Activated CD8-positive, alpha-beta memory T cell treated with anti-CD3 and anti-CD28 coated beads, Interleukin-2, amount 50 U/mL, for 24 hours (primary cell): ENCODE measurements at regions not wholly inside any gene's neighbourhood (a gene's known extent, or its start where the extent isn't known, plus 50 kb on each side); places are given as distances from the start of the nearest gene placed in this dataset.
"Not testable (repeated sequence)": the region's sequence is repeated elsewhere in the genome, so short reads cannot be mapped to it uniquely, and the experiment has no call there.

Source experiments
- DNase-seq: peaks from one replicate; pipeline ENCODE4 v3.0.0-alpha.2; 2020; ENCODE audit errors: extremely low read depth

DNA sequence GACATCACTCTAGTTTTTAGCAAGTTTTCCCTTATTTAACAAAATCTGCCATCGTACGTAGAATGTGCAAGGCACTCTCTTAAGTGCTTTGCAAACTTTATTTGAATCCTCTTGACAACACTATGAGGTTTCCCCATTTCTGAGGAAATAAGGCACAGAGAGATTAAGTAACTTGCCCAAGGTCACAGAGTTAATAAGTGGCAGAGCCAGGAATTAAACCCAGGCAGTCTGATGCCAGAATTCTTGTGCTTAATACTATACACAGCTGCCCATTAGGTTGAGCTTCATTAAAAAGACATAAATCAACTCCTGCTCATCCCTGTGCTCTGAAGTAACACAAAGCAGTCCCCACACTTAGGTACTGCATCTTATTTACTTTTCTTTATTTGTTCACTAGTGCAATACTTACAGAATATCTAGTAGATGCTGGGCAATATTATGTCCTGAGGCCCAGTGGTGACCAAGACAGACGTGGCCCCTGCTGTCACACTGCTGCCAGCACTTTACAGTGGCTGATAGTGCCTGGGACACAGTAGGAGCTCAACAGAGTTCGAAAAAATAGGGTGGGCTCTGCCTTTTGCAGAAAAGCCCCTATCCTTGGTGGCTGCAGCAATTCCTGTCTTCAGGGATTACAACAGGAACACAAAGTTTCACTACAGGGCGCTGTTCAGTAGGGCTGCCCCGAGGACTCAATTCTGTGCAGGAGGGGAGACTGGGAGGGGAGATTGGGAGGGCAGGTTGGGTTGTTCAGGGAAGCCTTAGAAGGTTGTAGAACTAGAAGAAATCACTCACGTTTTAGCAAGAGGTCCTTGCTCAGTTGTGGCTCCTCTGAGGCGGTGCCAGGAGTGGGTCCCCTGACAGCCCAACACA is 138.3 kb upstream of the TPM1 start:
- DNase-seq: no peak

DNA sequence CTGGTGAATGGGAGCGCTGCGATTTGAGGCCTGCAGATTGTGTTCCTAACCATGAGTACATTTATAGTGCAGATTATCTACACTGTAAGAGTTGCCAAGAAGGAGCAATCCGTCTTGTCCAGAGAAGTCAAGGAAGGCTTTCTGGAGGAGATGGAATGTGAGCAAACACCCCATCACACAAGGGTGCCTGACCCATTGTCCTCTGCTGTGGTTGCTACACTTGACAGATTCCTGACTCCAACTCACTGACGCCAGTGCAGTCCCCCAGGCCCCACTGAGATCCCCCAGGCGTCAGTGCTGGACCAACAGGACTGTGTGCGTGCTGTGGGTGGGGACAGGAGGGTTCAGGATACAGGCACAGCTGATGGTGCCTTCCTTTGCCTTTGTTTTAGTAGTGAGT is 135.9 kb upstream of the TPM1 start:
- DNase-seq: no peak

DNA sequence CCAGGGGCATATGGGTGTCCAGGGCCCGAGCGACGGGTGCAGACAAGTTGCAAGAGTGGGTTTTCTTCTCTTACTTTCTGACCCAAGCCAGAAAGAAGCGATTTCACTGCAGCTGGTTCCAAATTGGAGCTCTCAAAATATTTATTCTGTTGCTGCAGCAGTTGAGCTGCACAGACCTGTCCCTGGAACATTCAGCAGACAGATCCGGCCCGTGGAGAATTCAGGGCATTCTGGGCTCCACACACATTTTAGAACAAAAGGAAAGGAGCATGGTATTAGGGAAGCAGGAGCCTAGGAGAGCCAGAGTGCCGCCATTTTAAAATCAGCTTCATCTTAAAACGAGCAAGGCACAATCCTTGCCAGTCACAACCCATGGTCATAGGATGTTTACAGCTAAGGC is 135.3 kb upstream of the TPM1 start:
- DNase-seq: no peak

GRCh38 chr15:62908341-62908740 is 134.2 kb upstream of the TPM1 start:
- DNase-seq: not testable (repeated sequence)

GRCh38 chr15:62909257-62909656 is 133.3 kb upstream of the TPM1 start:
- DNase-seq: no peak

GRCh38 chr15:62912282-62912681 is 130.3 kb upstream of the TPM1 start:
- DNase-seq: no peak

DNA sequence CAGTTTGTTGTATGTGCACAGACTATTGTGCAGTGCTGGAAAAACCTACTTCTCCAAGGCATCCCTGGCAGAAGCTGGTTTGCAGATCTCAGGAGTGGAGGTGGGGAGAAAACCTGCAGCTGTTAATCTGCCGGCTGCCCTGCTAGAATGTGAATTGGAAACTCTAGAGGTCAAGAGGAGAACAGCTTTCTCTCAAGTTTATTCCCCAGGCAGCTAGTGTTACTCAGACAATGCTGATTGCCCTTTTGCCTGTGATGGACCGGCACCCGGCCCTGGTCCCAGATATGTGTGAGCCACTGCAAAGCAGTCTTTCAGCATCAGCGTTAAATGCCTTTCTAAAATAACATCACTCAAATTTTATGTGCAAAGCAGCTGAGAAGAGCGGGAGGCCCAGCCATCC is 129.7 kb upstream of the TPM1 start:
- DNase-seq: no peak

DNA sequence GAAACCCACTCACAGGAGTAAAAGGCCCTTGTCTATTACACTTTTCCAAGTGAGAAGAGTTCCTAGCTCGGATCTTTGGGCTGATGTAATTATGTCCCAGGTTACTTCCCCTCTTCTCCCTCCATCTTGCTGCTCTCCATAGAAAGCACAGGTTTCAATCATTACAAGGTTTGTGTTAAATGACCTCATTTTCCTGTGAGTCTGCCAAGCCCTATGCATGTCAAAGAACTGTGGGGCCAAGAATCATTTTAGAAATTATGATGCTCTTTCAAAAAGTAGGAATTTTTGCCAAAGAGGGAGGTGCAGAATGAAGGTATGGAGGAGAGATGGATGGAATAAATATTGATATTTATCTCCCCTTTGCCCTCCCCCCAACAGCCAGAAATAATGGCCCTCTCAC is 129.3 kb upstream of the TPM1 start:
- DNase-seq: no peak

GRCh38 chr15:62914461-62915079 is 128.0 kb upstream of the TPM1 start:
- no peak for DNase-seq

DNA sequence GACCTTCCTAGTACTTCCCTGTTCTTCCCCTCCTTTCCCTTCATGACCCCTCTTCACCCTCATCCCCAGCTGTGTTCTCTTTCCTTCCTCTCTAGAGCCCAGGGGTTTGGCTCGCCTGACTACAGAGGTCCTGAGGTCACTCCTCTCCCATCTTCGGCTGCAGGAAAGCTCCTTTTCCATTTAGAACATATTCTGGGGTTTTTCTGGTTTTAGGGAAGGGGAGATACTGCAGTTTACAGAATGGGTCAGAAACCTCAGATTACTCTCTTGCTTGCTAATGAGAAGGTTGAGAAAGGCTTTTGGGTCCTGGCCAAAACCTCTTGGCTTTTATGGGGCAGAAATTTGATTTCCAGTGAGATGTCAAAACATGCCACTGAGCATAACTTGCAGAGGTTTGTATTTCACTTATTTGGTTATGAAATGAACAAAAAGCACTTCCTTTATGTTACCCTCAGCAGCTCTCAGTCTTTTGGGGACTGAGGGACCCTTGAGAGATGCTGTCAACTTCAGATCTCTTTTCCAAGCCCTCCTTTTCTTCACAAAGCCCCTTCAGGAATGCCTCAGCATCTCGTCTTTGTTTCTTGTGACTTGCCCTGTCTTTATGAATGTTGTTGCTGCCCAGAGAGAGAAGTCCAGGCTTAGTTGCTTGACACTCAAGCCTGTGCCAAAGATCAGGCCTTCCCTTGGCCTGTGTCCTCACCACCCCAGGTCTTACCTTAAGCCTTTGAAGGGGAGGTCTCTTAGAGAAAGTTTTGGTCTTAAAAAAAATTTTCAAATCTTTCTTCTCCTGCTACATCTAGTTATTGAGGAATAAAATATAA is 121.7 kb upstream of the TPM1 start:
- DNase-seq: no peak

DNA sequence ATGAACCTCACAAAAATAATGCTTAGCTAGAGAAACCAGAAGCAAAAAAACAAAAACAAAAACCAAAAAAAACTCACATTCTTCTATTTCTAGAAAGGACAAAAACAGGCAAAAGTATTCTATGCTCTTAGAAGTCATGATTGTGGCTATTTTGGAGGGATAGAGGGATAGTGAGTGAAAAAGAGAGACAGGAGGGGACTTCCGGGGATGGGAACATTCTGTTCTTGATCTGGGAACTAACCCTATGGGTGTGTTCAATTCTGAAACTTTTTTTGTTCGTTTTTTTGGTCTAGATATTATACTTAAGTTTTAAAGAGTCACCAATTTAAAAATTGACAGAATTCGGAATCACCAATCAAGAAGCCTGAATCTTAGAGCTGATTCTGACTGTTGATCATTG is 120.0 kb upstream of the TPM1 start:
- DNase-seq: no peak

GRCh38 chr15:62925875-62926274 is 116.7 kb upstream of the TPM1 start:
- no peak for DNase-seq

- no peak for DNase-seq
Measured at GRCh38 chr15:62927196-62927595, 115.4 kb upstream of the TPM1 start.

GRCh38 chr15:62927836-62928235 is 114.7 kb upstream of the TPM1 start:
- no peak for DNase-seq

DNA sequence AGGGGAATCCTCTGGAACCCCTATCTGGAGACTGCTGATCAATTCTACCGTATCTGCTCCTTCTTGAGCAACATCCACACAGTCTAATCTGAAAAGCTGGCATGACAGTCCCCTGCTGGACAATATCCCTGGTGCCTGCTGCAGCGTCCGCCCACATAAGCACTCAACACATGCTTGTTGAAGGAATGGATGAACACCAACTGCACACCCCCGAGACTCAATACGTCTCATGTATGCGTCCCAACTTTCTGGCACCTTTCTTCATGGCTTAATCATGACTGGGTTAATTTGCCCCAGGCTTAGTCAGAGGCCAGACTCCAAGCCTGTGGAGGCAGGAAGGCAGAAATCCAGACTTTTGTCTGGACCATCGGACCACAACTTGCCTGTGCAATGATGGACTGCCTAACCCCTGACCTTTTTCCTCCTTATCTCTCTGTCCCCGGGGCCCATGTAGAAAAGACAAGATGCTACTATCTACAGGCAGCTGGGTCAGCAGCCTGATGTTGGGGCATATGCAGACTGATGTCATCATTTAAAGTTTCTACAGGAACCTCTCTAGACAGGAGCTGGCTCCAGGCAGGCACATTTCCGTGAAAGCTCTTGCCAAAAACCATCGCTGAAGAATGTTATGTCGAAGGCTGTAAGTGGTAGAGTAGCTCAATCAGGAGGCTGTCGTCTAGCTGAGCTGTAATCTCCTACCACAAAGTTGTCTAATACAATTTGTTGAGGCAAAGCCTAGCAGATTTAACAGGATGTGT is 114.1 kb upstream of the TPM1 start:
- no peak for DNase-seq

DNA sequence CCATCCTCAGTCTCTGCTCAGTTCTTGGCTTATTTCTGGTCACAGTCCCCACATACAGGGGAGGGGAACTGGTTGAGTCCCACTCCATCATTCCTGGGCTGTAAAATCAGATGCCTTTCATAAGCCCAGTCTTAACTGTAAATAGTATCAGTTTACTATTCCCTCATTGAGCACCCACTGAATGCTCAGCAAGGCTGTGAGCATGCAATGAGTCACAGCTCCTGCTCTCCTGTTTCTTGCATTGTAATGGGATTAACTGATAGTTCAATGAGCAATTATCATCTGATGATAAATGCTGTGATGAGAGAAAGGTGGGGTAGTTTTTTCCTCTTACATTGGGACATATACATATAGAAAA is 113.6 kb upstream of the TPM1 start:
- DNase-seq: no peak

DNA sequence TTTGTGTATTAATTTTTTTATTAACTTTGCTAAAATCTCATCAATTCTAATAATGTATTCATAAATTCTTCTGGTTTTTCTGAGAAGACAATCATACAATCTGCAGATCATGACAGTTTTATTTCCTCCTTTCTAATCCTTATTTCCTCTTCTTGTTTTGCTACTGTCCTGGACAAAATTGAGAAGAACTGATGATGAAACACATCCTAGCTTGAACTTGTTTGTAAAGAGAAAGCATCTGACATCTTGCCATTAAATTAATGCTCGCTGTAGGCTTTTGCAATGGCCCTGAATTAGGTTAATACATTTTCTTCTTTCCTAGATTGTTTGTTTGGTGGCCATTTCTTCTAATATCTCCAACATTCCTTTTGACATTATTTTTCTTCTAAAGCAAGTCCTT is 110.9 kb upstream of the TPM1 start:
- no peak for DNase-seq

DNA sequence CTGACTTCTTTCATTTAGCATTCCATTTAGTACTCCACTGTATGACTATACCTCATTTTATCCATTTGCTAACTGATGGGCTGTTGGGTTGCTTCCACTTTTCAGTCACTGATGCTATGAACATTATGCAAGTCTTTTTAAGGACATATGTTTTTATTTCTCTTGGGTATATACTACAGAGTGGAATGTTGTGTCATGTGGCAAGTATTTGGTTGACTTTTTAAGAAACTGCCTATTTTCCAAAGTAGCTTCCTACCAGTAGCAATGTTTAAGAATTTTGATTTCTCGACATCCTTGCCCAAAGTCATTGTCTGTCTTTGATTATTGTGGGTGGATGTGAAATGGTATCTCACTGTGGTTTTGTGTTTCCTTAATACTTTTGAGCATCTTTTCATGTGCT is 110.1 kb upstream of the TPM1 start:
- DNase-seq: no peak

DNA sequence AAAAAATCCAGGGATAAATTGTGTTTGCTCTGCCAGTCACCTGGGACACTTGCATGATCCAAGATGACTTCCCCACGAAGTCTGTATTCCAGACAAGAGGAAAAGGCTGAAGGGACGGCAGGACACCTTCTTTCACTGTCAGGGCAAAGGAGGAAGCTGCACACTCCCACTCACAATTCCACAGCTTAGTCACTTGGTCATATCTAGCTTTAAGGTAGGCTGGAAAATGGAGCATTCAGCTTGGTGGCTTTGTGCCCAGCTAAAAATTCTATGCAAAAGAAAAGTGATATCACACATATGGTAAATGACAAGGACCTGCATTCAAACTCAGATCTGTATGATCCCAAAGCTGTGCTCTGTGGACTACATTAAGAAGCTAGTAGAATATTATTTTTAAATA is 109.2 kb upstream of the TPM1 start:
- no peak for DNase-seq

DNA sequence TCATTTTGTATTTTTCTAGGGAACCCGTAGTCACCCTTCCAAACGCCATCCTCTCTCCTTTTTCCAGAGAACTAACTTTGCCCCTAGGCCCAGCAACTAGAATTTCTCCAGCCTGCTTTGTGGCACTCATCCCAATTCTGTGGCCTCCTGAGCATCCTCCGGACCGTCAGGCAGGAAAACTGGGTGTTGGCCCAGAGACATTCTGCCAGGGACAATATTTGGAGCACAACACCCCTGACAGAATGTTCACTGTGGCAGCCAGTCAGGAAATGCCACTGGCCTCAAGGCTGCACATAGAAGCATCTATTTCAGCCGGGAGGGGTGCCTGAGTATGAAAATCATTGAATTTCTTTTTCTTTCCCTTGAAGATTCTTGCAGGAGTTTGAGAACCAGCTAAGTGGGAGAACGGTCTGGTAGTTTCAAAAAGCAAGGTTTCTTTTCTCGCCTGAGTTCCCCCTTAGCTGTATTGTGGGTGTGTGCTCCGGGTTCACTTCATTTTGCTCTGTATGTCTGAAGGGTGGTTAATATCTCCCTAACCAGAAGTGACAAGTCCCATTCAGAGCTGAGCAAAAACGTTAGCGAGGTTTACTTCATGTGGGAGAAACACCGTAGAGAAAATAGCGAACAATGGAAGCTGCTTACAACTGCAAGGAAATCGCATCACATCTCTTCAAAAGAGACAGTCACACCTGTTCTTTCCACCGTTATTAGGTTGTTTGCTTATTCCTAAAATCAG is 108.1 kb upstream of the TPM1 start:
- no peak for DNase-seq

DNA sequence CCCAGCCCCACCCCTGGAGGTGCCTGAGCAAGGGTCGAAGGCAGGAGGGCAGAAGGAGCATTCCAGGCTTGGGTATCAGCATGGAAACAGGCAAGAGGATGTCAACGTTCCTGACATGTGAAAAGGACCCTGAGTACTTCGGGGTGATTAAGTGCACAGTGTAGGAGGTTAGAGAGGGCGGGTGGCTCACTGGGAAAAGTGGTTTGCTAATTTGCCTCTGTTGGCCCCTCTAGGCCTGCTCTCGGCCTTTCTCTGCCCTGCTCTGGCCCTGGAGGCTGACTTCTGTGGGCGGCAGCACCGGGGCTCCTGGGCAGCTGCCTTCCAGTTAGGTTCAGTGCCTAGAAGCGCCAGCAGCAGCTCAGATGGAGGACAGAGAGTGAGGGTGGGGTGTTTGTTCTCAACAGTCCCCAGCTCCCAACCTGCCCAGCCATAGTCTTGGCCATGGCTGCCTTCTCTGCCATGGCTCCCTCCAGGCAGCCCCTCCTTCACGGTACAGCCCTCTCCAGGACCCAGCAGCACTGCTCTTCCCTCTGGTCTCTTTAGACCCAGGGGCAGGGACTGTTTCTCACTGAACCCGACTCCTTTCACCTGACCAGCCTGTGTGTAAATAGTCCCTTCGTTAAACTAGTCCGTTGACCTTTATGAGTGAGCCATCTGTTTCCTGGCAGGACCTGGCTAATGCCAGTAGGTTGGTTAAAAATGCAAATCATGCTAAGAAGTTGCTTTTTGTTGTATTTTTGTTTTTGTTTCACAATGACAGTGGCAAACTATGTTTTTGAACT is 107.1 kb upstream of the TPM1 start:
- no peak for DNase-seq
